GM19035 (cell line): ENCODE measurements at regions not wholly inside any gene's neighbourhood (a gene's known extent, or its start where the extent isn't known, plus 50 kb on each side); places are given as distances from the start of the nearest gene placed in this dataset.
"Not testable (repeated sequence)": the region's sequence is repeated elsewhere in the genome, so short reads cannot be mapped to it uniquely, and the experiment has no call there.

Source experiments
- ATAC-seq: cut with Tn5 transposase; IDR thresholded peaks from one replicate; pipeline ENCODE4 v1.9.1; 2021; ENCODE audit not compliant: unreplicated experiment

DNA sequence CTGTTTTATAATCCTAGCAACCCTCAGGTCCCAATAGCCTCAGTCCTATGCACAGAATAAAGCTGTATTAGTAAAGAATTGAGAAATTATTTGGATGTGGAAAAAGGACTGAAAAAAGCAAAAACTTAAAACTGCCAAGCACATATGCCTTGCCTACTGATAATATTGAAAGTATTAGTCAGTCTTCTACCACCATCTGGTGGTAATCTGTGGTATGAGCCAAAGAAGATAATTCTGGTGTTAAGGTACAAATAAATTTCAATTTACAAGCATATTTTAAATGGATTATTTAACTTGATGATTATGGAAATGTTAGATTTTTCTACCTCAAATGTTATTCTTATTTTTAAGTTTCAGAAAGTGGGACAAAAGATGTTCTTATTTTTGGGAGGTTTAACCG, 460.3 kb upstream of the KLHL1 start:
- ATAC-seq = no peak

DNA sequence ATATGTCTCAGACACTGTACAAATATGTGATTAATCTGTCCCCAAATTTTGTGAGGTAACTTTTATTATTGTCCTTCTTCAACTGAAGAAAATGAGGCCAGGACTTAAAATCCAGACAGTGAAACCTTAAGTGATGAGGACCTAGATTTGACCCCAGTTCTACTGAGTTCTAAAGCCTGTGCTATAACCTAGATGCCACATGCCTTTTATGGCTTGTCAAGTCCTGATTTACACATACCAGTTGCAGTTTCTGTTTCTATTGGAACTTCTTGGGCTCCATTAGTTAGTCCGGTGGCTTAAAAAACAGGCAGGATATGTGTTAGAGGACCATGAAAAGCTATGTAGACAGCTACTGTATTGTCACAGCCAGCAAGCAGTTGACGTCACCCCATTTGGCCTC, 436.5 kb upstream of the KLHL1 start:
- ATAC-seq = no peak

DNA sequence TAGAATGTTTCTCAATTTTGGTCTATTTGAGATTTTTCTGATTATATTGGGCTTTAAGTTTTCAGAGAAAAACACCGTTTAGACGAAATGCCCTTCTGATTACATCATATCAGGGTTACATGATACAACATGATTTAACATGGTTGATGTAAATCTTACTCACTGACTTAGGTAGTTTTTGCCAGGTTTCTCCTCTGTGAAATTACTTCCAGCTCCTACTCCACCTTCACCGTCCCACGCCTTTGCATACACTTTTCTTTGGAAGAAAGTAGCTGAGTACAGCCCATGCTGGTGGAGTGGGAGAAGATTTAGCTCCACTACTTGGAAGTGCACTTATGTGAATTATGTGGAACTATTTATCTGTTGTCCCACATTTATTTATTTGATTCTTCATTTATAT, 433.2 kb upstream of the KLHL1 start:
- ATAC-seq = no peak

DNA sequence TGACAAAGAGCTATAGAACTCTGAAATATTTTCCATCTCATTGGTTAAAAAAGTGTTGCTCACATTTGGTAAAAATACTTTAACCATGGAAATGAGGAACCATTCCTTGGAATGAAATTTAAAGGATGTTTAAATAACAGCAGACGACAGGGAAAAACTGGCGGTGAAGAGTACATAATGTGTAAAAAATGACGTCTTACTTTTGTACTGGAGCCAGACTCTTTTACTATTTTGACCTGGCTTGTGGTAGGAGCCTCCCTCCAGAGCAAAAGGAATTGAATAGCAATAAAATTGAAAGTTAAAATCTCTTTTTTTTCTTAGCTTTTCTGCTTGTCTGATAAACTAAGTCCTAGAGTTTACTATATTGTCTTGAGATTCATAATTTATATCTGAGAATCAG, 426.2 kb upstream of the KLHL1 start:
- ATAC-seq = no peak

DNA sequence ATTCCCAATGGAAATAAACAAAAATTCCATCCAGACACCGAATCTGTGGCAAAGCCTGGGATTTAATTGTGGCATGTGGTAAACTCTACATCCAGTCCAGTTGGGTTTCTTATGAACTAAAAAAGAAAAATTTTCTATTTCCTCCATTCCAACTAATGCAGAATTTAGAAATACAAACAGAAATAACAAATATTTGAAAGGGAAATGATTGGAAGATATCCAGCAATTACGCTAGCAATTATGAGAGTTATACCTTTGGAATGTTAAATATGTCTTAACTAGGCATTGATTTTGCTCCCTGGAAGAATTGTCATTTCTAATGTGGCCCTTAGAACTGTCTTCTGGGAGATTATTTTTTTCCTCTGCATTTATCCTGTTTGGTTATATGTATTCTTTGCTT, 421.4 kb upstream of the KLHL1 start:
- ATAC-seq = no peak

DNA sequence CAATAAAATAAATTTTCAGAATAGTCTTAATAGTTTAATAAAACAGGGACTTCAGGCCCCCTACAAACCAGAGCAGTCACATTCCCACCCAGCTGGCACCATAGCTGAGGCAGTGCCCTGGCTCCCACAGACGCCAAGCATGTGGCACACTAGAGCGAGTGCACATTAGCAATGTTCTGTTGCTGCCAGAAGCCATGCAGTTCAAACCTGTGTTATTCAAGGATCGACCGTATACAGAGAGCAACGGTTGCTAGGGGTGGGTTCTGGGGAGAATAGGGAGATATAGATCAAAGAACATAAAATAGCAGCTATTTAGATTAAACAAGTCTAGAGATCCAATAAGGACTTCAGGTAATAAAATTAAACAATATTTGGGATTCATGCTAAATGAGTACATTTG, 419.3 kb upstream of the KLHL1 start:
- ATAC-seq = no peak

GRCh38 chr13:70523622-70524021, 415.4 kb upstream of the KLHL1 start:
- ATAC-seq = no peak

- ATAC-seq = no peak
Observed at GRCh38 chr13:70520275-70521036, 412.2 kb upstream of the KLHL1 start.

DNA sequence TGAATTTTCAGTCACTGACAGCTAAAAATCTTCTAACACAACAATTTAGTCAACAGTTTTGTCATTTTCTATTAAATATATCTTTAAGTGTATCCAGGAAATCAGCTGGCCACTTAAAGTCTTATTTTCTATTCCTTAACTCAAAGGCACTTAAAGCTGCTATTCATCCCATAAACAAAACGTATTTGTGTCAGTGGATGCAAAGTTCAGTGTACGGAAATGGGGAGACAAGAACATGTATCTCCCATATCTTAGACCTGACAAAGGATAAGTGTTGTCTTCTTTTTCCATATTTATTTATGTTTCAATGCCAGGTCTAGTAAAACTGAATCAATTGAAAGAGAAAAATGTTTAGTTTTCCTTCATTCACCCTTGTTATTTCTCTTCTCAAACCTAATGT, 409.8 kb upstream of the KLHL1 start:
- no peak for ATAC-seq

GRCh38 chr13:70516226-70516625, 408.0 kb upstream of the KLHL1 start:
- no peak for ATAC-seq

- not testable (repeated sequence) for ATAC-seq
Observed at GRCh38 chr13:70511861-70512417, 403.7 kb upstream of the KLHL1 start.

- ATAC-seq = no peak
Observed at GRCh38 chr13:70505809-70506208, 397.6 kb upstream of the KLHL1 start.

GRCh38 chr13:70502944-70503343, 394.7 kb upstream of the KLHL1 start:
- no peak for ATAC-seq

- no peak for ATAC-seq
Observed at GRCh38 chr13:70490320-70490935, 382.2 kb upstream of the KLHL1 start.

- ATAC-seq = no peak
Observed at GRCh38 chr13:70484931-70485330, 376.7 kb upstream of the KLHL1 start.

GRCh38 chr13:70483599-70484276, 375.5 kb upstream of the KLHL1 start:
- ATAC-seq = no peak

DNA sequence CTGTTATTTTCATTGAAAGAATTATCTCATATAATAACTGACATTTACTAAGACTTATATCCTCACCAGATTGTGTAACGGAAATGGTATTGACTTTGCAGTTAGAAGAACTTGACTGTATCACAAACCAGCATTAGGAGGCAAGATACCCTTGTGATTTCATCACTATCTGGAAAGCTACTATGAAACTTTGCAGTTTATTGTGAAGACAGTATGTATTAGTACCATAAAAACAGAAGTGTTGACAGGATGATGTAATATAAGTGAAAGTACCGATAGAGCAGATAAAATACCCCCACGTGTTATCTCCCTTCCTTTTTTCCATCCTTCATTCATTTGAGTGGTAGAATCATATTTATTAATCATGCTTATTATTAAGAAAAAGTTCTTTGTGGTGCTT, 365.7 kb upstream of the KLHL1 start:
- ATAC-seq = no peak

DNA sequence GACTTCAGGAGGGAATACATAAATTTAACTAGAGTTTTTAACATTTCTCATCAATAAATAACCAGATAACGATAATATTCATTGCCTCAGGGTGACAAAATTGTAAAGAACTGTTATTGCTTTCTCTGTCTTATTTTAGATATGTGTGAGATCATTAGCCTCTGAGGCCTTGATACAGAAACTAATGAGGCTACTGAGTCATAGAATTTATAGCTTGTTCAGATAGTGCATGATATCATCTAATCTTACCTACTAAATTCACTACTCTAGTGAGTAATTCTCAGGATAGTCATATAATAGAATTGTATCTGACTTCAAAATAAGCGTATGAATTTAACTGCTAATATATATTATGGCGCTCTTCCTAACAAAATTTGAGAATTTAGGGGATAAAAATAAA, 360.8 kb upstream of the KLHL1 start:
- ATAC-seq = no peak

GRCh38 chr13:70457474-70457873, 349.2 kb upstream of the KLHL1 start:
- no peak for ATAC-seq

DNA sequence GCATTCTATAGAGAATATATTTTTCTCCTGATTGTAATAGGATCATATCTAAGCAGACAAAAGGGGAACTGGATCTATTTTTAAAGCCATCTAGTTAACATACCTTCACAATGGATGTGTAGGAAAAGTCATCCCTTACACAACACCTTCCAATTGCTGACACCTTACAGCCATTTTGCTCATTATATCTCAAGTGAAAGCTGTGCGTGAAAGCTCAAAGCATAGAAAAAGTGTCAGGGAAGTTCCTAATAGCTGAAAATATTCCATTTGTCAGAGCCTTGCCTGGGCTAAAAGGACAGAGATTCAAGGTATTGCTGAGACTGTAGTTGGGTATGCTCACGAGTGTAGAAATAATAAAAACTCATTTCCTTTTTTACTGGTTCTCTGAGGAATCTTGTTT, 340.6 kb upstream of the KLHL1 start:
- no peak for ATAC-seq

DNA sequence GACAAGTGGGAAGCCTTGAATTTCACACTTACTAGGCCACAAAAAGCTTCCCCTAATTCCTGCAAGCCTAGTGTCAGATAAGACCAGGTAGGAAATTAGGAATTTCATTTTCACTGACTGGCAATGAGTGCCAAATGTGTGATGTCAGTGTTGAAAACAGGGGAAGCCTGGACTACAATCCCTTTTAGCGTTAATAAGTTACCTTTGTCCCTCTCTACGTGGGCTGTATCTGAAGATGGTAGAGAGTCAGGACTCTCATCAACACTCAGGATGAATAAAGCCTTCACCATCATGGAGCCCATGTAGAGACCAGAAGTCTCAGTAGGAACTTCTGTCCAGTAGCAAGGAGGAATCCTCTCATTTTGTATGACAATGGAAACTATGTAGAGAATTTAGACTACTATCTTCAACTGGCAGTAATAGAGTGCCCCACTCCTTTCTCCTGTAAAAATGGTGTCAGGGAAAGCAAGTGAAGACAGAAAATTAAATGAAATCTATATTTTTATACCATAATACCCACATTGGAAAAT, 324.1 kb upstream of the KLHL1 start:
- ATAC-seq = no peak

GRCh38 chr13:70430256-70430655, 322.0 kb upstream of the KLHL1 start:
- ATAC-seq = no peak
